ENCODE measurements at regions not wholly inside any gene's neighbourhood (a gene's known extent, or its start where the extent isn't known, plus 50 kb on each side); places are given as distances from the start of the nearest gene placed in this dataset.

GRCh38 chr17:34154961-34155730 lies 99.9 kb upstream of the CCL2 start:
- TF ChIP-seq EZH2phosphoT487 (IDR thresholded peaks at IDR 0.05; ENCODE audit: low read length) (no peak), CTCF (IDR thresholded peaks at IDR 0.05; ENCODE audit: low read length) (no peak)

Measured in MM.1S (cell line).